ENCODE measurements at regions not wholly inside any gene's neighbourhood (a gene's known extent, or its start where the extent isn't known, plus 50 kb on each side); places are given as distances from the start of the nearest gene placed in this dataset.

- ATAC-seq = no peak
Measured at GRCh38 chr2:217717646-217718045, 285.1 kb downstream of the TNS1 start.

DNA sequence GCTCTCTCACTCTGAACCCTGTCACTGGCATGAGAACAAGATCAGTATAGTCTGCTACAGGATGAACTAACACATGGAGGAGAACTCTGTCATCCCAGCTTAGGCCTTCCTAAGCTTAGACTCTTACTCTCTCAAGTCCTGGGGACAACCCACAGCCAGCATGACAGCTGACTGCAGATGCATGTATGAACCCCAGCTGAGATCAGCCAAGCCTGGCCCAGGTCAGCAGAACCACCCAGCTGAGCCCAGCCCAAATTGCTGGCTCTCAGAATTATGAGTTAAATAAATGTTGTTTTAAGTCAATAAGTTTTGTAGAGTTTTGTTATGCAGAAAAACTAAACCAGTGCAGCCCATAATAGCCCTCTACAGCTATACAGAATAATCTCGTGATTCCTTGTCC is 287.3 kb downstream of the TNS1 start:
- ATAC-seq = no peak

- ATAC-seq = no peak
Measured at GRCh38 chr2:217714287-217714751, 288.5 kb downstream of the TNS1 start.

GRCh38 chr2:217713395-217714286 is 289.2 kb downstream of the TNS1 start:
- peak in 1 of 2 donors; percentile 62 for ATAC-seq

DNA sequence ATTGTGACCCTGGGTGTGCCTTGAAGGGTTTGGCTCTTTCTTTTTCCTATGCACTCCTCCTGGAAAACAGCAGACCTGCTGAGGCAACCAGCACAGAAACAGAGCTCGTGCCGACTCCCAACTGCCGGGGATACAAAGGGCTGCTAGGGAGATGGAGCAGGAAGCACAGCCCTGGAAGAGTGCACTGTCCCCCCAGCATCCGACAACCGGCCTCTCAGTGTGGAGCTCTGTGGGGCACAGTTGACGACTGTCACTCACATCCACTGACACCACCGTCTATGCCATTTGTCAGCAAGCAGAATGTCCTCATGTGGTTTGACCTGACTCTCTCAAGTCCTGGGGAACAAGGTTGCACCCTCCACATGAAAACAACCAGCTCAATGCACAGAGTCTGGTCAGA is 290.4 kb downstream of the TNS1 start:
- ATAC-seq = no peak

DNA sequence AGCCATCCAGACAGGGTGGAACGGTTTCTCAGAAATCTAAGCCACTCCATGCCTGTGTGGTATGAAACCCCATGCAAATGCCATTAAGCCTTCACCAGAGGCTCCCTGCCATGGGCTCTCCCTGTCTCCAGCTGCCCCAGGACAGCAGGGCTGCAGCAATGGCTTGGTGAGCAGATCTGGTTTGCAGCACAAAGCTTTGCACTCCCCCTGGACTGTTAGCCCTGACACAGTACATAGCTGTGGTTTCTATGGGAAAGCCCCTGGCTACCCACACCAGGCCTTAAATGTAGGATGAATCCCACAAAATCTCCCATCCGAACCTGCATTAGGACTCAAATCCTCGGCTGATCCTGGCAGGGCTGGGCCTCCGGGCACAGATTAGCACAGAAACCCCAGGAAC is 291.6 kb downstream of the TNS1 start:
- no peak for ATAC-seq

GRCh38 chr2:217710211-217710765 is 292.5 kb downstream of the TNS1 start:
- no peak for ATAC-seq

DNA sequence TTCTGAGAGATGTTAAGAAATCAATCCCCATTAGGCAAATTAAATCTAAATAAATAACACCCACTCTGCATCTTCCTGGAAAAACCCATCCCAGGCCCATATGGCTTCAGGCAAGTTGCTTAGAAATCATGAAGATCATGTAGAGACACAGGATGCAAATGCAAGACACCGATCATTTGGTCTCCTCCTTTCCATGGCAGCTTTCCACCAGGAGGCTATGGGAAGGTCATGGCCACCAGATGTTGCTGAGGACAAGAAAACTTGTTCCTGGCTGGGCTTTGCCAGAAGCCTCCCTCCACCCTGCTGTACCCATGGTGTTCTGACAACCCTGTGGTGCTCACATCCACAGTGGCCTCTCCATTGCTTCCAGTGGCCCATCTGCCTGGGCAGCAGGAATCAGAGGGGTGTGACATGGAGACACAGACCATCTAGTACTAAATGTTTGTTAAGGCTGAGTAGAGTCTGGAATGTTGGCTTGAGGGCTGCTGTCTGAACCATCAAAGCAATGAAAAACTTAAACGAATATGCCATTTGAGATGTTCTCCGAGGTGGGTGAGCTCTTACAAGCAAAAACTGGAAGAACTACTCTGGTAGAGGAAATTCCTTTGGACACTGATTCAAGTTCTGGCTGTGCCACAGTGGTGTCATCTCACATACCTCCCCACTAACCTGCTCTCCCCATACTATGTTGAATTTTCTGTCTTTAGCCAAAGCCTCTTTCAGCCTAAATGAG is 293.2 kb downstream of the TNS1 start:
- no peak for ATAC-seq

DNA sequence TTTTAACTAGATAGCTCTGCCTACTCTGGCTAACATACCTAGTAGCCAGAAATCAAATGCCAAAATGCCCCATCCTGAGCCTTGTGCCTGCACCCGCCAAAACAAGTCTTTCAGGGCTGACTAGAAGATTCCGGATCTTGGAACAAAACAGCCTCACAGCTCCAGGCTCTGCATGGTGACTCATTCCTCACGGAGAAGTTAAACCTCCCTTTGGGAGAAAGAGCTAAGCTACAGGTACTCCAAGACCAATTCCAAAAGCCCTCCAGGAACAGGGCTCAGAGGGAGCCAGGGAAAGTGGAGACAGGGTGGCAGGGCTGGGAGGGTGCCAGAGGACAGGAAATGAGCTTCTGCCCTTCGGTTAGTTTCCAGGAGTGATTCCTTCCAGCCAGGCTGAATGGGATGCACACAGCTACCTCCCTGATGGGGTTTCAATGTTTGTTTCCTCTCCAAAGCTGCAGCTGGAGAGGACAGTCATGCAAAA is 295.6 kb downstream of the TNS1 start:
- ATAC-seq = no peak

- ATAC-seq = no peak
Measured at GRCh38 chr2:217706513-217706912, 296.3 kb downstream of the TNS1 start.

DNA sequence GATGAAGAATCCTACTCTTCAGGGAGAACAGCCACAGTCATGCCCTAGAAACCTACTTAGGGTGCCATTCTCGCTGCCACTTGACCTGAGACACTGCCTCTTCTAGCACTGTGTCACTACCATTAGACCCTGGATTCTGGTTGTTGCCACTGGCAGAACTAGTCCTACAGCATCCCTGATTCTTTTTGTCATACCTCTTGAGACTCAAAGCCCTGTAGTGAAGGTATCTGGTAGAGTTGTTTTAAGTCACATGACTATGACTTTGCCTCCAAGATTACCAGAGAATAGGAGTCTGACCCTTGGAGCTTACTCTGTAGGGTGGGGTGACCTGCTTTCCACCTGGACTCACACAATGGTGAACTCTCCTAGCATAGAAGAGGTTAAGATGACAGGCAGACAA is 296.7 kb downstream of the TNS1 start:
- no peak for ATAC-seq

DNA sequence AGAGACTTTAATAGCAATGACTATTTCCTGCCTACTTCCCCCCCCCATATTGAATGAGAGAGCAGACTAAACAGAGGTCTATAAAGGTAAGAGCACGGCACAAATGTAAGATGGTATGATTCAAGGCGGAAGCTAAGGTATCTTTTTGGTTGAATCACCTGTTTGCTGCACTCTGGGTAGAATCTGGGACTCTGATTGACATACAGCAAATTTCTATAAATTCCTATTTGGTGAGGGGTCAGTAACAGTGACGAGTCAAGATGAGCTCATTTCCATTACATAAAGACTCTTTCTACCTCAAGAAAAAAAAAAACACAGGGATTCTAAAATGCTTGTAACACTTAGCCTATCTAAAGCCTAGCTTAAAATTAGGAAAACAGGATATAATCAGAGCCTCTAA is 297.3 kb downstream of the TNS1 start:
- no peak for ATAC-seq

GRCh38 chr2:217703999-217704398 is 298.8 kb downstream of the TNS1 start:
- ATAC-seq = no peak

DNA sequence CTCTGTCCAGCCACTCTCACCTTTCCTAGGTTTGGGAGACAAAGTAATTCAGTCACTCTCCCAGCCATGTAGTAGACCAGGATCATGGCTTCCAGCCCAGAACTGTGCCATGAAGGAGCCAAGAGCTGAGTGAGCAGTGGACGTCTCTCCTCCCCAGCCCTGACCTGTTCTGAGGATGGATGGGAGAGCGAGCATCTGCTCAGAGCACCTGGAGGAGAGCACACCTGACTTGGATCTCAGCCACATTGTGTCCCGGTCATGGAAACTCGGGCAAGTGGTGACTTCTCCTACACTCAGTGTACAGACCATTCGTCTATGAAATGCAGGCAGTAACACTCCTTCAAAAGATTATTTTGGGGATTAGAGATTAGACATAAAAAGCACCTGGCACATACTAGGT is 299.7 kb downstream of the TNS1 start:
- no peak for ATAC-seq

GRCh38 chr2:217701622-217702021 is 301.2 kb downstream of the TNS1 start:
- no peak for ATAC-seq

- ATAC-seq = no peak
Measured at GRCh38 chr2:217698691-217699090, 304.1 kb downstream of the TNS1 start.

GRCh38 chr2:217695033-217695520 is 307.7 kb downstream of the TNS1 start:
- ATAC-seq = no peak

- no peak for ATAC-seq
Measured at GRCh38 chr2:217694291-217694690, 308.5 kb downstream of the TNS1 start.

DNA sequence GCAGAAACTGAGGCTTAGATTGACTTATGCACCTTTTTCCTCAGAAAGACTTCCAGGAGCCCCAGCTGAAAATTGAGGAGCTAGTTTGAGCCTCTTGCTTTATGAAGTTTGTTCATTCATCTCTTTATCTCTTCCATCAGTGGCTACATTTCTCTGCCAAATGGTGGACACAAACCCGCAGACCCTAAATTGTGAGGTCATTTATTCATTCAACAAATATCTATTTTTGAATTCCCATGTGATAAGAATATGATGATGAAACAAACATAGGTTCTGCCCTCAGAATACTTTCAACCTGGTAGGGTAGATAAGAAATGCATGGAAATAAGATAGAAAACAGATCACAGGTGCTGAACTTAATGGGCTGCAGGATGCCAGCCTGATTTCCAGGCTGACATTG is 309.4 kb downstream of the TNS1 start:
- no peak for ATAC-seq

GRCh38 chr2:217691920-217692666 is 310.7 kb downstream of the TNS1 start:
- no peak for ATAC-seq

- ATAC-seq = no peak
Measured at GRCh38 chr2:217691516-217691915, 311.3 kb downstream of the TNS1 start.

GRCh38 chr2:217689053-217689452 is 313.7 kb downstream of the TNS1 start:
- ATAC-seq = no peak

DNA sequence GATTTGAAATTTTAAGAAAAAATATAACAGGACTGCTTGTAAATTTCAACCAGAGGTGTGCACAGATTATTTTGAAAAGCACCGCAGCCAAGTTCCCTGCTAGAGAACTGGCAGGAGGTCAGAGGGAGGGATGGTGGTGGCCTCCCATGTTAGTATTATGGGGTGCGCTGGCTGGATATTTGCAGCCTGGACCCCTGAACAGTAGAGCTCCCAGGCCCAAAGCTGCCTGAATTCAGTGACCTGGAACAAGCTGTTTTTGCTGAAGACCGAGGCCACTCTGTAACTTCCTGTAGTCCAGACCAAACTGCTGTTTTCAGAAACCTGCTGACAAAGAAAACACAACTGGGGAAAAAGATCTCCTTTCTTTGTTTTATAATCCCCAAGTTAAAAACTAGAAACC is 314.3 kb downstream of the TNS1 start:
- ATAC-seq = no peak
